Mucosa of descending colon (tissue), 3 donors: ENCODE measurements at regions not wholly inside any gene's neighbourhood (a gene's known extent, or its start where the extent isn't known, plus 50 kb on each side); places are given as distances from the start of the nearest gene placed in this dataset.

Experiments
- ATAC-seq: fragments of 200-7000 bp; cut with Tn5 transposase; one replicate; pipeline ENCODE4 v1.9.1; 2020; ENCODE audit warnings: mild to moderate bottlenecking, moderate library complexity
- DNase-seq, 3 donors: peaks; one replicate each; pipeline ENCODE4 v3.0.0-alpha.2; 2020
- H3K36me3 ChIP-seq: fragments of 200-600 bp; one replicate; pipeline ENCODE4 v1.8.0; 2021; ENCODE audit warnings: low read depth, mild to moderate bottlenecking
- H3K4me1 ChIP-seq: fragments of 200-600 bp; one replicate; pipeline ENCODE4 v1.8.0; 2021; ENCODE audit warnings: low read depth, mild to moderate bottlenecking
- H3K4me3 ChIP-seq: fragments of 200-600 bp; one replicate; pipeline ENCODE4 v1.8.0; 2021; ENCODE audit warnings: mild to moderate bottlenecking
- H3K9me3 ChIP-seq: fragments of 200-600 bp; one replicate; pipeline ENCODE4 v1.8.0; 2021; ENCODE audit warnings: mild to moderate bottlenecking
- CTCF ChIP-seq: fragments of 200-600 bp; IDR thresholded peaks from one replicate; pipeline ENCODE4 v1.8.0; 2022; ENCODE audit warnings: antibody characterized with exemption, mild to moderate bottlenecking
- intact Hi-C, 2 donors: fragments of 100-400 bp; cut with DNase I in 1 of 2; cut with micrococcal nuclease in 1 of 2; formaldehyde crosslinking; loops; one replicate each; pipeline versions ENCODE4 v1.11.0 to v1.11.1; 2022; cut with DNase I, micrococcal nuclease
- donor health status: DM: no; HTN: no; CAD: no; lungs with moderate emphysema.
- donor health status: DM: no; HTN: no; CAD: no.
- donor health status: DM: no; HTN: yes; CAD: no.

GRCh38 chr5:10063997-10064396 is 185.7 kb downstream of the ATPSCKMT start:
- Histone ChIP-seq H3K4me3 (no peak overlapping the region), H3K4me1 (no peaks in the 10 kb centered on the region), H3K9me3 (no peaks in the 10 kb centered on the region), H3K36me3 (no peaks in the 10 kb centered on the region)
- no peak for TF ChIP-seq CTCF
- ATAC-seq (no peak), DNase-seq (no peak)
- intact Hi-C loops: no loop called here

- ATAC-seq: no peak
These were observed 189.7 kb downstream of the ATPSCKMT start for GRCh38 chr5:10059980-10060379.

GRCh38 chr5:10059556-10059955 is 190.1 kb downstream of the ATPSCKMT start:
- no peak overlapping the region for H3K4me3 ChIP-seq
- ATAC-seq (no peak), DNase-seq (no peak)
- no peak for TF ChIP-seq CTCF
- no peaks in the 10 kb centered on the region for H3K9me3 ChIP-seq
- intact Hi-C loops: no loop called here
- H3K4me1 ChIP-seq: no peaks in the 10 kb centered on the region
- no peaks in the 10 kb centered on the region for H3K36me3 ChIP-seq

More at GRCh38 chr5:10059980-10060379, 189.7 kb downstream of the ATPSCKMT start:
- TF ChIP-seq CTCF: no peak
- H3K9me3 ChIP-seq: no peaks in the 10 kb centered on the region
- intact Hi-C loops: no loop called here
- H3K36me3 ChIP-seq: no peaks in the 10 kb centered on the region
- H3K4me1 ChIP-seq: no peaks in the 10 kb centered on the region
- no peak overlapping the region for H3K4me3 ChIP-seq
- no peak for DNase-seq

- H3K9me3 ChIP-seq: no peaks in the 10 kb centered on the region
- intact Hi-C loops: no loop called here
- H3K4me1 ChIP-seq: no peaks in the 10 kb centered on the region
- no peak for DNase-seq
- TF ChIP-seq CTCF: no peak
- no peak overlapping the region for H3K4me3 ChIP-seq
- no peaks in the 10 kb centered on the region for H3K36me3 ChIP-seq
- no peak for ATAC-seq
These were observed 192.3 kb downstream of the ATPSCKMT start for GRCh38 chr5:10057356-10057755.

- Histone ChIP-seq H3K4me3 (no peak overlapping the region), H3K9me3 (peaks cover 6% of the 10 kb centered on the region), H3K36me3 (no peaks in the 10 kb centered on the region), H3K4me1 (no peaks in the 10 kb centered on the region)
- intact Hi-C loops: no loop called here
- DNase-seq (no peak), ATAC-seq (no peak)
- no peak for TF ChIP-seq CTCF
These were observed 193.4 kb downstream of the ATPSCKMT start for GRCh38 chr5:10056228-10056760.
